IMR-90 (cell line): ENCODE measurements at regions not wholly inside any gene's neighbourhood (a gene's known extent, or its start where the extent isn't known, plus 50 kb on each side); places are given as distances from the start of the nearest gene placed in this dataset.

Source experiments
- ATAC-seq: fragments of 200-7000 bp; cut with Tn5 transposase; 2 replicates; pipeline ENCODE4 v1.9.1; 2020; ENCODE audit warnings: low read depth, mild to moderate bottlenecking, moderate library complexity
- BruUV-seq: library from RNA; stranded (reverse); fragments of 400-500 nt; replicated peaks from 2 replicates; lab custom pipeline; 2021; lab: Mats Ljungman, UMichigan
- CTCF ChIA-PET: fragments of 300-600 bp; formaldehyde crosslinking; extraction: SDS; loops from one replicate; lab custom pipeline; 2021; ENCODE audit warnings: antibody characterized with exemption; lab: Yijun Ruan, JAX
- POLR2A ChIA-PET: fragments of 300-600 bp; sonication (Branson Sonifier 250); formaldehyde crosslinking; loops from one replicate; lab custom pipeline; 2022; ENCODE audit warnings: antibody characterized with exemption; ENCODE audit not compliant: unreplicated experiment; lab: Charles Lee
- DNase-seq: peaks from one replicate; pipeline ENCODE4 v3.0.0; 2013
- H2AFZ ChIP-seq: replicated peaks from 2 replicates; pipeline ENCODE3; 2013; ENCODE audit warnings: low read length, mild to moderate bottlenecking; ENCODE audit not compliant: poor library complexity
- H2AK5ac ChIP-seq: 2 replicates; pipeline ENCODE4 v1.6.1; 2013; ENCODE audit warnings: low read depth, low read length, inconsistent platforms
- H2AK9ac ChIP-seq: replicated peaks from 2 replicates; pipeline ENCODE3; 2013; ENCODE audit warnings: mild to moderate bottlenecking, low read depth, low read length, moderate library complexity; ENCODE audit not compliant: poor library complexity
- H2BK120ac ChIP-seq: 2 replicates; pipeline ENCODE4 v1.6.1; 2013; ENCODE audit warnings: low read depth, low read length, inconsistent platforms
- H2BK15ac ChIP-seq: 3 replicates; pipeline ENCODE4 v1.6.1; 2013; ENCODE audit warnings: low read depth, low read length, inconsistent platforms
- H2BK20ac ChIP-seq: 2 replicates; pipeline ENCODE4 v1.6.1; 2013; ENCODE audit warnings: low read depth, mild to moderate bottlenecking, inconsistent platforms, low read length, moderate library complexity
- H2BK5ac ChIP-seq: 2 replicates; pipeline ENCODE4 v1.6.1; 2013; ENCODE audit warnings: mild to moderate bottlenecking, low read depth, low read length, inconsistent platforms; ENCODE audit not compliant: poor library complexity, severe bottlenecking
- H3K14ac ChIP-seq: replicated peaks from 2 replicates; pipeline ENCODE4 v1.6.1; 2013; ENCODE audit warnings: low read depth, low read length, inconsistent platforms
- H3K18ac ChIP-seq: 2 replicates; pipeline ENCODE4 v1.6.1; 2013; ENCODE audit warnings: low read depth, low read length, control low read depth
- H3K23ac ChIP-seq: 2 replicates; pipeline ENCODE4 v1.6.1; 2013; ENCODE audit warnings: low read depth, low read length, inconsistent platforms
- H3K27ac ChIP-seq: 2 replicates; pipeline ENCODE4 v1.5.1; 2013; ENCODE audit warnings: mild to moderate bottlenecking, control low read depth, low read length; ENCODE audit not compliant: insufficient read depth
- H3K27me3 ChIP-seq: 2 replicates; pipeline ENCODE4 v1.6.1; 2013; ENCODE audit warnings: low read length; ENCODE audit not compliant: control insufficient read depth, insufficient read depth
- H3K36me3 ChIP-seq: 2 replicates; pipeline ENCODE4 v1.6.1; 2013; ENCODE audit warnings: low read length, mixed read lengths; ENCODE audit not compliant: control insufficient read depth, insufficient read depth
- H3K4ac ChIP-seq: 2 replicates; pipeline ENCODE4 v1.6.1; 2013; ENCODE audit warnings: low read depth, low read length, inconsistent platforms
- H3K4me1 ChIP-seq: 2 replicates; pipeline ENCODE4 v1.6.1; 2013; ENCODE audit warnings: low read length, mixed read lengths; ENCODE audit not compliant: control insufficient read depth, insufficient read depth
- H3K4me2 ChIP-seq: 2 replicates; pipeline ENCODE4 v1.6.1; 2013; ENCODE audit warnings: low read depth, mild to moderate bottlenecking, control low read depth, low read length, moderate library complexity
- H3K4me3 ChIP-seq: 2 replicates; pipeline ENCODE4 v1.5.1; 2013; ENCODE audit warnings: low read depth, mild to moderate bottlenecking, control low read depth, low read length, moderate library complexity; ENCODE audit not compliant: insufficient read depth
- H3K56ac ChIP-seq: 2 replicates; pipeline ENCODE4 v1.6.1; 2013; ENCODE audit warnings: low read length, inconsistent platforms; ENCODE audit not compliant: insufficient read depth; ENCODE audit errors: extremely low read depth
- H3K79me1 ChIP-seq, 2 experiments: 2 replicates each; pipeline ENCODE4 v1.6.1; 2013; ENCODE audit warnings: low read length in 2 of 2, inconsistent platforms in 1 of 2, low read depth in 1 of 2
- H3K9ac ChIP-seq: 2 replicates; pipeline ENCODE4 v1.6.1; 2013; ENCODE audit warnings: low read depth, low read length, control low read depth
- H3K9me1 ChIP-seq: 2 replicates; pipeline ENCODE4 v1.6.1; 2013; ENCODE audit warnings: low read length, inconsistent platforms; ENCODE audit not compliant: insufficient read depth
- H3K9me3 ChIP-seq: 2 replicates; pipeline ENCODE4 v1.6.1; 2013; ENCODE audit warnings: low read length; ENCODE audit not compliant: control insufficient read depth, insufficient read depth
- H4K20me1 ChIP-seq: 2 replicates; pipeline ENCODE4 v1.6.1; 2013; ENCODE audit warnings: low read length, inconsistent platforms; ENCODE audit not compliant: insufficient read depth
- H4K5ac ChIP-seq: 2 replicates; pipeline ENCODE4 v1.6.1; 2013; ENCODE audit warnings: mild to moderate bottlenecking, low read depth, low read length, control low read depth
- H4K8ac ChIP-seq, 2 experiments: 2 replicates each; pipeline ENCODE4 v1.6.1; 2013; ENCODE audit warnings: low read depth in 2 of 2, low read length in 2 of 2, control low read depth in 1 of 2, inconsistent platforms in 1 of 2
- H4K91ac ChIP-seq: 2 replicates; pipeline ENCODE4 v1.6.1; 2013; ENCODE audit warnings: low read depth, low read length, inconsistent platforms; ENCODE audit not compliant: insufficient read depth
- BHLHE40 ChIP-seq: fragments of 150-350 bp; IDR thresholded peaks from 2 replicates; pipeline ENCODE4 v1.6.1; 2016; ENCODE audit warnings: mild to moderate bottlenecking, low read depth, low read length
- CEBPB ChIP-seq: IDR thresholded peaks from 2 replicates; pipeline ENCODE4 v1.6.1; 2012; ENCODE audit warnings: low read depth, low read length, improper control_type of control experiment
- CHD1 ChIP-seq: IDR thresholded peaks from 2 replicates; pipeline ENCODE4 v1.6.1; 2012; ENCODE audit warnings: low read depth, low read length, improper control_type of control experiment
- CTCF ChIP-seq: conservative IDR thresholded peaks from 2 replicates; pipeline ENCODE4 v1.5.1; 2012; ENCODE audit warnings: mild to moderate bottlenecking, low read depth, low read length, improper control_type of control experiment
- ELK1 ChIP-seq: fragments of 150-350 bp; IDR thresholded peaks from 2 replicates; pipeline ENCODE4 v1.6.1; 2016; ENCODE audit warnings: low read depth, mild to moderate bottlenecking, low read length, moderate library complexity, borderline replicate concordance
- FOS ChIP-seq: fragments of 150-350 bp; IDR thresholded peaks from 2 replicates; pipeline ENCODE4 v1.6.1; 2016; ENCODE audit warnings: low read depth, low read length
- MAFK ChIP-seq: IDR thresholded peaks from 2 replicates; pipeline ENCODE4 v1.6.1; 2012; ENCODE audit warnings: low read depth, low read length, improper control_type of control experiment
- MAZ ChIP-seq: IDR thresholded peaks from 2 replicates; pipeline ENCODE4 v1.6.1; 2012; ENCODE audit warnings: low read depth, mild to moderate bottlenecking, low read length, improper control_type of control experiment, moderate library complexity, borderline replicate concordance
- MXI1 ChIP-seq: IDR thresholded peaks from 2 replicates; pipeline ENCODE4 v1.6.1; 2012; ENCODE audit warnings: low read depth, mild to moderate bottlenecking, low read length, moderate library complexity, borderline replicate concordance
- NFE2L2 ChIP-seq: fragments of 150-350 bp; IDR thresholded peaks from 2 replicates; pipeline ENCODE4 v1.6.1; 2016; ENCODE audit warnings: low read depth, mild to moderate bottlenecking, low read length
- POLR2A ChIP-seq: IDR thresholded peaks from 2 replicates; pipeline ENCODE4 v1.6.1; 2012; ENCODE audit warnings: mild to moderate bottlenecking, low read depth, low read length
- RAD21 ChIP-seq: IDR thresholded peaks from 2 replicates; pipeline ENCODE4 v1.6.1; 2012; ENCODE audit warnings: low read length, improper control_type of control experiment
- RCOR1 ChIP-seq: IDR thresholded peaks from 2 replicates; pipeline ENCODE4 v1.6.1; 2012; ENCODE audit warnings: mild to moderate bottlenecking, low read length, improper control_type of control experiment; ENCODE audit not compliant: insufficient replicate concordance
- RFX5 ChIP-seq: IDR thresholded peaks from 2 replicates; pipeline ENCODE4 v1.8.0; 2012; ENCODE audit warnings: low read depth, mild to moderate bottlenecking, low read length, moderate library complexity
- SMC3 ChIP-seq: fragments of 150-350 bp; IDR thresholded peaks from 2 replicates; pipeline ENCODE4 v1.6.1; 2016; ENCODE audit warnings: low read depth, mild to moderate bottlenecking, antibody characterized with exemption, low read length, moderate library complexity
- USF2 ChIP-seq: fragments of 150-350 bp; IDR thresholded peaks from 2 replicates; pipeline ENCODE4 v1.6.1; 2017; ENCODE audit warnings: mild to moderate bottlenecking, antibody characterized with exemption, low read length, low read depth
- WGBS, 2 experiments: methylation state at CpG; one replicate each; pipeline versions ENCODE4 v1.1.5 to v1.1.7; 2013; ENCODE audit warnings: missing lambda C conversion rate in 2 of 2; ENCODE audit not compliant: insufficient read length in 1 of 2; ENCODE audit errors: extremely low coverage in 2 of 2; 5-methylcytosine and 5-hydroxymethylcytosine counted together
- dilution Hi-C: fragments of 300-500 bp; cut with HindIII; formaldehyde crosslinking; loops from one replicate; pipeline ENCODE4 v1.14.3; 2018; ENCODE audit warnings: low sequenced_read_pairs; ENCODE audit not compliant: unreplicated experiment
- in situ Hi-C: fragments of 300-500 bp; cut with MboI; formaldehyde crosslinking; loops from 3 replicates; pipeline ENCODE4 v1.14.3; 2019; ENCODE audit warnings: low sequenced_read_pairs, inconsistent platforms, mixed read lengths
- intact Hi-C: fragments of 100-400 bp; cut with micrococcal nuclease; formaldehyde crosslinking; loops from 2 replicates; pipeline ENCODE4 v1.10.0; 2022

- no peaks in the 10 kb centered on the region for H3K9me3 ChIP-seq
- POLR2A ChIA-PET, result no interaction called here
- H3K9me1 ChIP-seq, result no peaks in the 10 kb centered on the region
- no CpG with 5 or more reads among the region's 1 CpG for WGBS, 2 experiments
- no TSS peak for BruUV-seq
- no peak overlapping the region for H4K91ac ChIP-seq
- H3K9ac ChIP-seq, result no peak overlapping the region
- intact Hi-C loops (no loop called here), dilution Hi-C loops (no loop called here), in situ Hi-C loops (no loop called here)
- H3K27ac ChIP-seq, result no peak overlapping the region
- no peak overlapping the region for H3K18ac ChIP-seq
- H2BK5ac ChIP-seq, result no peak overlapping the region
- peaks cover 32% of the 10 kb centered on the region for H3K27me3 ChIP-seq
- H4K5ac ChIP-seq, result no peak overlapping the region
- no peak overlapping the region for H3K56ac ChIP-seq
- no peak overlapping the region for H2AFZ ChIP-seq
- H2BK120ac ChIP-seq, result no peak overlapping the region
- TF ChIP-seq MAFK (no peak), SMC3 (no peak), FOS (no peak), ELK1 (no peak), POLR2A (no peak), CTCF (no peak), MAZ (no peak), NFE2L2 (no peak), USF2 (no peak), RCOR1 (no peak), CEBPB (no peak), RAD21 (no peak), BHLHE40 (no peak), MXI1 (no peak), RFX5 (no peak), CHD1 (no peak)
- no peak for DNase-seq
- H3K14ac ChIP-seq, result no peak overlapping the region
- CTCF ChIA-PET, result no interaction called here
- H2BK15ac ChIP-seq, result no peak overlapping the region
- no peaks in the 10 kb centered on the region for H3K79me1 ChIP-seq
- no peaks in the 10 kb centered on the region for H3K36me3 ChIP-seq
- no peak overlapping the region for H3K23ac ChIP-seq
- H3K4me1 ChIP-seq, result no peaks in the 10 kb centered on the region
- H3K4me3 ChIP-seq, result no peak overlapping the region
- no peak overlapping the region for H3K4me2 ChIP-seq
- no peak overlapping the region for H2AK9ac ChIP-seq
- no peak overlapping the region for H3K4ac ChIP-seq
- no peaks in the 10 kb centered on the region for H4K20me1 ChIP-seq
- no peak overlapping the region for H4K8ac ChIP-seq
- no peak for ATAC-seq
- H2BK20ac ChIP-seq, result no peak overlapping the region
- H2AK5ac ChIP-seq, result no peak overlapping the region
Measured at GRCh38 chr5:74462356-74462755, 178.2 kb downstream of the ENC1 start.
